ENCODE measurements at regions not wholly inside any gene's neighbourhood (a gene's known extent, or its start where the extent isn't known, plus 50 kb on each side); places are given as distances from the start of the nearest gene placed in this dataset.
"Not testable (repeated sequence)": the region's sequence is repeated elsewhere in the genome, so short reads cannot be mapped to it uniquely, and the experiment has no call there.

DNA sequence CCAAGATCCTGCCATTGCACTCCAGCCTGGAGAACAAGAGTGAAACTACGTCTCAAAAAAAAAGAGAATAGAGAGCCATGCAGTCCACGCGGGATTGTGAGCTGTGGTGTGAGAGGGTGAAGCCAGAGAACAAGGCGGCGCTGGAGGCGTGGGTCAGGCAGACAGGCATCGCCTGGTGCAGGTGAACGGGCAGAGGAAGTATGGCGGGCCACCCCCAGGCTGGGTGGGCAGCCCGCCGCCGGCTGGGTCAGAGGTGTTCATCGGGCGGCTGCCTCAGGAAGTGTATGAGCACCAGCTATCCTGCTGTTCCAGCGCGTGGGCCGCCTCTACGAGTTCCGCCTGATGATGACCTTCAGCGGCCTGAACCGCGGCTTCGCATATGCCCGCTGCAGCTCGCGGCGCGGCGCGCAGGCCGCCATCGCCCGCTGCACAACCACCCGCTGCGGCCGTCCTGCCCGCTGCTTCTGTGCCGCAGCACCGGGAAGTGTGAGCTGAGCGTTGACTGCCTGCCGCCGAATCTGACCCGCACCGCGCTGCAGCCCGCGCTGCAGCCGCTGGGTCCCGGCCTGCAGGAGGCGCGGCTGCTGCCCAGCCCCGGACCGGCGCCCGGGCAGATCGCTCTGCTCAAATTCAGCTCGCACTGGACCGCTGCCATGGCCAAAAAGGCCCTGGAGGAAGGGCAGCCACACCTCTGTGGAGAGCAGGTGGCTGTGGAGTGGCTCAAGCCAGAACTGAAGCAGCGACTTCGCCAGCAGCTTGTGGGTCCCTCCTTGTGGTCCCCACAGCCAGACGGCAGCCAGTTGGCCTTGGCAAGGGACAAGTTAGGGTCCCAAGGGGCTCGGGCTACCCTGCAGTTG is 95.5 kb upstream of the PLEKHM1 start (continued):
- TF ChIP-seq ZSCAN20 (CRISPR knock-in tag; IDR thresholded peaks at IDR 0.05; ENCODE audit: borderline replicate concordance), result 0 out of 2 replicates have a peak, but pooled peaks have one; percentile 43
- TF ChIP-seq ZNF777 (CRISPR knock-in tag; IDR thresholded peaks at IDR 0.05), result peak; percentile 78
- TF ChIP-seq ZNF629 (CRISPR knock-in tag; conservative IDR thresholded peaks at IDR 0.05), result peak; percentile 17; the same call in 1 of the 2 replicates
- TF ChIP-seq, protein P1, sequence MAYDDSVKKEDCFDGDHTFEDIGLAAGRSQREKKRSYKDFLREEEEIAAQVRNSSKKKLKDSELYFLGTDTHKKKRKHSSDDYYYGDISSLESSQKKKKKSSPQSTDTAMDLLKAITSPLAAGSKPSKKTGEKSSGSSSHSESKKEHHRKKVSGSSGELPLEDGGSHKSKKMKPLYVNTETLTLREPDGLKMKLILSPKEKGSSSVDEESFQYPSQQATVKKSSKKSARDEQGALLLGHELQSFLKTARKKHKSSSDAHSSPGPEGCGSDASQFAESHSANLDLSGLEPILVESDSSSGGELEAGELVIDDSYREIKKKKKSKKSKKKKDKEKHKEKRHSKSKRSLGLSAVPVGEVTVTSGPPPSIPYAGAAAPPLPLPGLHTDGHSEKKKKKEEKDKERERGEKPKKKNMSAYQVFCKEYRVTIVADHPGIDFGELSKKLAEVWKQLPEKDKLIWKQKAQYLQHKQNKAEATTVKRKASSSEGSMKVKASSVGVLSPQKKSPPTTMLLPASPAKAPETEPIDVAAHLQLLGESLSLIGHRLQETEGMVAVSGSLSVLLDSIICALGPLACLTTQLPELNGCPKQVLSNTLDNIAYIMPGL (CRISPR knock-in tag; IDR thresholded peaks at IDR 0.05; ENCODE audit: borderline replicate concordance in 1 of 2, low read depth in 1 of 2), result peak; percentile 93 to 94
- TF ChIP-seq, protein P2, sequence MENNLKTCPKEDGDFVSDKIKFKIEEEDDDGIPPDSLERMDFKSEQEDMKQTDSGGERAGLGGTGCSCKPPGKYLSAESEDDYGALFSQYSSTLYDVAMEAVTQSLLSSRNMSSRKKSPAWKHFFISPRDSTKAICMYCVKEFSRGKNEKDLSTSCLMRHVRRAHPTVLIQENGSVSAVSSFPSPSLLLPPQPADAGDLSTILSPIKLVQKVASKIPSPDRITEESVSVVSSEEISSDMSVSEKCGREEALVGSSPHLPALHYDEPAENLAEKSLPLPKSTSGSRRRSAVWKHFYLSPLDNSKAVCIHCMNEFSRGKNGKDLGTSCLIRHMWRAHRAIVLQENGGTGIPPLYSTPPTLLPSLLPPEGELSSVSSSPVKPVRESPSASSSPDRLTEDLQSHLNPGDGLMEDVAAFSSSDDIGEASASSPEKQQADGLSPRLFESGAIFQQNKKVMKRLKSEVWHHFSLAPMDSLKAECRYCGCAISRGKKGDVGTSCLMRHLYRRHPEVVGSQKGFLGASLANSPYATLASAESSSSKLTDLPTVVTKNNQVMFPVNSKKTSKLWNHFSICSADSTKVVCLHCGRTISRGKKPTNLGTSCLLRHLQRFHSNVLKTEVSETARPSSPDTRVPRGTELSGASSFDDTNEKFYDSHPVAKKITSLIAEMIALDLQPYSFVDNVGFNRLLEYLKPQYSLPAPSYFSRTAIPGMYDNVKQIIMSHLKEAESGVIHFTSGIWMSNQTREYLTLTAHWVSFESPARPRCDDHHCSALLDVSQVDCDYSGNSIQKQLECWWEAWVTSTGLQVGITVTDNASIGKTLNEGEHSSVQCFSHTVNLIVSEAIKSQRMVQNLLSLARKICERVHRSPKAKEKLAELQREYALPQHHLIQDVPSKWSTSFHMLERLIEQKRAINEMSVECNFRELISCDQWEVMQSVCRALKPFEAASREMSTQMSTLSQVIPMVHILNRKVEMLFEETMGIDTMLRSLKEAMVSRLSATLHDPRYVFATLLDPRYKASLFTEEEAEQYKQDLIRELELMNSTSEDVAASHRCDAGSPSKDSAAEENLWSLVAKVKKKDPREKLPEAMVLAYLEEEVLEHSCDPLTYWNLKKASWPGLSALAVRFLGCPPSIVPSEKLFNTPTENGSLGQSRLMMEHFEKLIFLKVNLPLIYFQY (CRISPR knock-in tag; IDR thresholded peaks at IDR 0.05; ENCODE audit: borderline replicate concordance), result 0 out of 2 replicates have a peak, but pooled peaks have one; percentile 35
- peak; percentile 68 for TF ChIP-seq ZNF883 (CRISPR knock-in tag; IDR thresholded peaks at IDR 0.05; ENCODE audit: not compliant biosample characterization)
- 0 out of 2 replicates have a peak, but pooled peaks have one; percentile 16 for TF ChIP-seq BRD4 (CRISPR knock-in tag; IDR thresholded peaks at IDR 0.05)
- not testable (repeated sequence) for TF ChIP-seq HNF1A (IDR thresholded peaks at IDR 0.05; ENCODE audit: low read depth)
- 0 out of 2 replicates have a peak, but pooled peaks have one; percentile 54 for TF ChIP-seq HNF1A (CRISPR knock-in tag; IDR thresholded peaks at IDR 0.05; ENCODE audit: borderline replicate concordance)
- TF ChIP-seq MYC (CRISPR knock-in tag; IDR thresholded peaks at IDR 0.05; ENCODE audit: borderline replicate concordance), result peak; percentile 64; the same call in 1 of the 2 replicates
- TF ChIP-seq, protein P3, sequence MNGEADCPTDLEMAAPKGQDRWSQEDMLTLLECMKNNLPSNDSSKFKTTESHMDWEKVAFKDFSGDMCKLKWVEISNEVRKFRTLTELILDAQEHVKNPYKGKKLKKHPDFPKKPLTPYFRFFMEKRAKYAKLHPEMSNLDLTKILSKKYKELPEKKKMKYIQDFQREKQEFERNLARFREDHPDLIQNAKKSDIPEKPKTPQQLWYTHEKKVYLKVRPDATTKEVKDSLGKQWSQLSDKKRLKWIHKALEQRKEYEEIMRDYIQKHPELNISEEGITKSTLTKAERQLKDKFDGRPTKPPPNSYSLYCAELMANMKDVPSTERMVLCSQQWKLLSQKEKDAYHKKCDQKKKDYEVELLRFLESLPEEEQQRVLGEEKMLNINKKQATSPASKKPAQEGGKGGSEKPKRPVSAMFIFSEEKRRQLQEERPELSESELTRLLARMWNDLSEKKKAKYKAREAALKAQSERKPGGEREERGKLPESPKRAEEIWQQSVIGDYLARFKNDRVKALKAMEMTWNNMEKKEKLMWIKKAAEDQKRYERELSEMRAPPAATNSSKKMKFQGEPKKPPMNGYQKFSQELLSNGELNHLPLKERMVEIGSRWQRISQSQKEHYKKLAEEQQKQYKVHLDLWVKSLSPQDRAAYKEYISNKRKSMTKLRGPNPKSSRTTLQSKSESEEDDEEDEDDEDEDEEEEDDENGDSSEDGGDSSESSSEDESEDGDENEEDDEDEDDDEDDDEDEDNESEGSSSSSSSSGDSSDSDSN (CRISPR knock-in tag; IDR thresholded peaks at IDR 0.05), result peak; percentile 95
- 0 out of 2 replicates have a peak, but pooled peaks have one; percentile 56 for TF ChIP-seq MEIS1 (CRISPR knock-in tag; IDR thresholded peaks at IDR 0.05; ENCODE audit: borderline replicate concordance)
